Activated CD8-positive, alpha-beta memory T cell treated with anti-CD3 and anti-CD28 coated beads, Interleukin-2, amount 10 ng/mL, durations not matched to agents 7 days and 5 days (primary cell): ENCODE measurements at regions not wholly inside any gene's neighbourhood (a gene's known extent, or its start where the extent isn't known, plus 50 kb on each side); places are given as distances from the start of the nearest gene placed in this dataset.

Source experiments
- ATAC-seq: fragments of 150-1000 bp; cut with Tn5 transposase; one replicate; pipeline ENCODE4 v1.10.0; 2021; ENCODE audit warnings: moderate library complexity
- CTCF ChIA-PET: fragments of 350-600 bp; sonication (Branson Sonifier 250); formaldehyde crosslinking; loops from one replicate; lab custom pipeline; 2021; ENCODE audit warnings: antibody characterized with exemption; lab: Charles Lee
- DNase-seq: peaks from one replicate; pipeline ENCODE4 v3.0.0-alpha.2; 2020
- H3K27ac Mint-ChIP-seq: one replicate; pipeline ENCODE4 v1.8.0; 2021; ENCODE audit warnings: mild to moderate bottlenecking, mixed read lengths
- H3K27me3 Mint-ChIP-seq: one replicate; pipeline ENCODE4 v1.8.0; 2021; ENCODE audit warnings: mixed read lengths
- H3K36me3 Mint-ChIP-seq: one replicate; pipeline ENCODE4 v1.8.0; 2021; ENCODE audit warnings: mild to moderate bottlenecking, mixed read lengths
- H3K4me1 Mint-ChIP-seq: one replicate; pipeline ENCODE4 v1.8.0; 2021; ENCODE audit warnings: mixed read lengths
- H3K4me3 Mint-ChIP-seq: one replicate; pipeline ENCODE4 v1.8.0; 2021; ENCODE audit warnings: mild to moderate bottlenecking, moderate library complexity, mixed read lengths
- H3K9me3 Mint-ChIP-seq: one replicate; pipeline ENCODE4 v1.8.0; 2022; ENCODE audit warnings: low read depth, mixed read lengths

GRCh38 chr10:52623761-52624160 lies 148.8 kb downstream of the MBL2 start:
- Mint-ChIP-seq H3K27me3 (no peaks in the 10 kb centered on the region), H3K27ac (no peak overlapping the region), H3K9me3 (no peaks in the 10 kb centered on the region), H3K4me1 (no peaks in the 10 kb centered on the region), H3K4me3 (no peak overlapping the region), H3K36me3 (no peaks in the 10 kb centered on the region)
- no peak for ATAC-seq
- CTCF ChIA-PET, result no interaction called here
- DNase-seq, result no peak

GRCh38 chr10:52627279-52627678 lies 145.3 kb downstream of the MBL2 start:
- Mint-ChIP-seq H3K4me1 (no peaks in the 10 kb centered on the region), H3K36me3 (no peaks in the 10 kb centered on the region), H3K27ac (no peak overlapping the region), H3K27me3 (no peaks in the 10 kb centered on the region), H3K9me3 (peaks cover 2% of the 10 kb centered on the region), H3K4me3 (no peak overlapping the region)
- DNase-seq, result no peak
- CTCF ChIA-PET, result no interaction called here
- no peak for ATAC-seq

- no peak for DNase-seq
- Mint-ChIP-seq H3K27me3 (no peaks in the 10 kb centered on the region), H3K36me3 (no peaks in the 10 kb centered on the region), H3K9me3 (peaks cover 4% of the 10 kb centered on the region), H3K4me3 (no peak overlapping the region), H3K4me1 (no peaks in the 10 kb centered on the region), H3K27ac (no peak overlapping the region)
- ATAC-seq, result no peak
- CTCF ChIA-PET, result no interaction called here
These were observed 141.4 kb downstream of the MBL2 start for GRCh38 chr10:52631146-52631545.

GRCh38 chr10:52631648-52632047 lies 140.9 kb downstream of the MBL2 start:
- Mint-ChIP-seq H3K4me3 (no peak overlapping the region), H3K9me3 (peaks cover 4% of the 10 kb centered on the region), H3K27ac (no peak overlapping the region), H3K27me3 (no peaks in the 10 kb centered on the region), H3K36me3 (no peaks in the 10 kb centered on the region), H3K4me1 (no peaks in the 10 kb centered on the region)
- DNase-seq (no peak), ATAC-seq (no peak)
- CTCF ChIA-PET, result no interaction called here

- CTCF ChIA-PET, result no interaction called here
- Mint-ChIP-seq H3K4me1 (no peaks in the 10 kb centered on the region), H3K27ac (no peak overlapping the region), H3K4me3 (no peak overlapping the region), H3K9me3 (peaks cover 4% of the 10 kb centered on the region), H3K27me3 (no peaks in the 10 kb centered on the region), H3K36me3 (no peaks in the 10 kb centered on the region)
- DNase-seq, result no peak
- no peak for ATAC-seq
These were observed 140.0 kb downstream of the MBL2 start for GRCh38 chr10:52632591-52632990.

- Mint-ChIP-seq H3K9me3 (peaks cover 4% of the 10 kb centered on the region), H3K36me3 (no peaks in the 10 kb centered on the region), H3K27ac (no peak overlapping the region), H3K4me3 (no peak overlapping the region), H3K4me1 (no peaks in the 10 kb centered on the region), H3K27me3 (no peaks in the 10 kb centered on the region)
- DNase-seq (no peak), ATAC-seq (no peak)
- CTCF ChIA-PET, result no interaction called here
These were observed 139.3 kb downstream of the MBL2 start for GRCh38 chr10:52633266-52633665.

- H3K9me3 Mint-ChIP-seq, result peaks cover 2% of the 10 kb centered on the region
These were observed 136.9 kb downstream of the MBL2 start for GRCh38 chr10:52635651-52636050.

DNA sequence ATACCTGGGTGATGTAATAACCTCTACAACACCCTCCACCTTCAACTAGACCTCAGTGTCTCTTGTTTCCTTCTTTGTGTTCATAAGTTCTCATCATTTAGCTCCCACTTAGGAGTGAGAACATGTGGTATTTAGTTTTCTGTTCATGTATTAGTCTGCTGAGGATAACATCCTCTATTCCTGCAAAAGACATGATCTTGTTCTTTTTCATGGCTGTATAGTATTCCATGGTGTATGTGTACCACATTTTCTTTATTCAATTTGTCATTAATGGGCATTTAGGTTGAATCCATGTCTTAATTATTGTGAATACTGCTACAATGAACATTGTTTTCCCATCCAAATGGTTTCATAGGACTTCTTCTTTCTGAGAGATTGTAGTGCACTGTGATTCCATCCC lies 135.7 kb downstream of the MBL2 start:
- Mint-ChIP-seq H3K9me3 (peaks cover 2% of the 10 kb centered on the region), H3K36me3 (no peaks in the 10 kb centered on the region), H3K27me3 (no peaks in the 10 kb centered on the region), H3K4me3 (no peak overlapping the region), H3K4me1 (no peaks in the 10 kb centered on the region), H3K27ac (no peak overlapping the region)
- CTCF ChIA-PET, result no interaction called here
- ATAC-seq (no peak), DNase-seq (no peak)

More at GRCh38 chr10:52635651-52636050, 136.9 kb downstream of the MBL2 start:
- H3K4me3 Mint-ChIP-seq, result no peak overlapping the region
- H3K4me1 Mint-ChIP-seq, result no peaks in the 10 kb centered on the region
- no peaks in the 10 kb centered on the region for H3K36me3 Mint-ChIP-seq
- H3K27ac Mint-ChIP-seq, result no peak overlapping the region
- CTCF ChIA-PET, result no interaction called here
- H3K27me3 Mint-ChIP-seq, result no peaks in the 10 kb centered on the region
- no peak for DNase-seq
- no peak for ATAC-seq

GRCh38 chr10:52637592-52637991 lies 135.0 kb downstream of the MBL2 start:
- CTCF ChIA-PET, result no interaction called here
- ATAC-seq (no peak), DNase-seq (no peak)
- Mint-ChIP-seq H3K9me3 (peaks cover 2% of the 10 kb centered on the region), H3K36me3 (no peaks in the 10 kb centered on the region), H3K4me1 (no peaks in the 10 kb centered on the region), H3K4me3 (no peak overlapping the region), H3K27me3 (no peaks in the 10 kb centered on the region), H3K27ac (no peak overlapping the region)

- no peaks in the 10 kb centered on the region for H3K36me3 Mint-ChIP-seq
- DNase-seq (no peak), ATAC-seq (no peak)
- no peaks in the 10 kb centered on the region for H3K27me3 Mint-ChIP-seq
- no peak overlapping the region for H3K27ac Mint-ChIP-seq
- H3K9me3 Mint-ChIP-seq, result no peaks in the 10 kb centered on the region
- CTCF ChIA-PET, result no interaction called here
- H3K4me3 Mint-ChIP-seq, result no peak overlapping the region
- H3K4me1 Mint-ChIP-seq, result no peaks in the 10 kb centered on the region
These were observed 132.9 kb downstream of the MBL2 start for GRCh38 chr10:52639652-52640051.

DNA sequence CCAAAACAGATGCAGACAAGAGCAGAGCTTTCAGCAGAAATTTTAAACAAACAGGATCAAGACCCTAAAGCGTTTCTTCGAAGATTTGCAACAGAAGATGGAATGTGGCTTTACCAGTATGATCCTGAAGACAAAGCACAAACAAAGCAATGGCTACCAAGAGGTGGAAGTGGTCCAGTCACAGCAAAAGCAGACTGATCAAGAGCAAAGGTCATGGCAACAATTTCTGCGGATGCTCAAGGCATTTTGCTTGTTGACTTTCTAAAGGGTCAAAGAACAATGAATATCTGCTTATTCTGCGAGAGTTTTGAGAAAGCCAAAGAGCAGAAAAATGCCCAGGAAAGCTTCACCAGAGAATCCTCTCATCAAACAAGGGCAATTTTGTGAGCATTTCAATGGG lies 130.4 kb downstream of the MBL2 start:
- DNase-seq, result no peak
- Mint-ChIP-seq H3K27me3 (no peaks in the 10 kb centered on the region), H3K27ac (no peak overlapping the region), H3K9me3 (no peaks in the 10 kb centered on the region), H3K36me3 (no peaks in the 10 kb centered on the region), H3K4me3 (no peak overlapping the region), H3K4me1 (no peaks in the 10 kb centered on the region)
- ATAC-seq, result no peak
- CTCF ChIA-PET, result no interaction called here

DNA sequence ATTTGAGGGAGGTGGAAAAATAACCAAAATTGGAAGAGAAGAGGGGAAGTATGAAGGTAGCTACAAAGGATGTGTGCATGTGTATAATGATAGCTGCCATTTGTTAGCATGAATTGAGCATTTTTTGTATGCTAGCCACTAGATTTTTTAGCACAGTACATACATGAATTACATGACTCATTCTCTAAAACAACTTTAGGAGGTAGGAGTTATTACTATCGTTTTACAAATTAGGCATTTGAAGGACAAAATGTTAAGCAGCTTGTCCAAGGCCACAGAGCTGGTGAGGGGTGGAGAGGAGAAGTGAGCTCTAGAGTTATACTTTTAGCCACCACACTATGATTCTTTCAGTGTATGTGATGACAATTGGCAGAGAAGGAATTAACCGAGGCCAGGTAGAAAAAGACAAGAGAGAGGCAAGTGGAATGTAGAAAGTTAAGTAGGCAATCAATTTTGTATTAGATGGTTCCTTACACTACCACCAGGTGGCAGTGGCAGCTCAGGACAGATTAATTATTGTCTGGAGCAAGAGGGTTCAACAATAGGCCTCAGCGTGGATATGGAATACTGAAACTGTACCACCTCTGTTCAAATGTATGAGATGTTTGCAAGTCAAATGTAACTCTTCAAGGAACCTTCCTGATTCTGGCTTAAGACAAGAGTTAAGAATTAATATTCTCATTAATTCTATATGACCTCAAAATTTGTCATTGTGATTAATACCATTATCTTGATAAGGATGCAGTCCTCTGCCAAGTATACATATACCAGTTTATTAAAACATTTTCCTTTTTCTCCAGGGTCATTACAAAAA lies 128.0 kb downstream of the MBL2 start:
- ATAC-seq (no peak), DNase-seq (no peak)
- Mint-ChIP-seq H3K4me1 (no peaks in the 10 kb centered on the region), H3K27me3 (no peaks in the 10 kb centered on the region), H3K4me3 (no peak overlapping the region), H3K9me3 (no peaks in the 10 kb centered on the region), H3K36me3 (no peaks in the 10 kb centered on the region), H3K27ac (no peak overlapping the region)
- CTCF ChIA-PET, result no interaction called here

DNA sequence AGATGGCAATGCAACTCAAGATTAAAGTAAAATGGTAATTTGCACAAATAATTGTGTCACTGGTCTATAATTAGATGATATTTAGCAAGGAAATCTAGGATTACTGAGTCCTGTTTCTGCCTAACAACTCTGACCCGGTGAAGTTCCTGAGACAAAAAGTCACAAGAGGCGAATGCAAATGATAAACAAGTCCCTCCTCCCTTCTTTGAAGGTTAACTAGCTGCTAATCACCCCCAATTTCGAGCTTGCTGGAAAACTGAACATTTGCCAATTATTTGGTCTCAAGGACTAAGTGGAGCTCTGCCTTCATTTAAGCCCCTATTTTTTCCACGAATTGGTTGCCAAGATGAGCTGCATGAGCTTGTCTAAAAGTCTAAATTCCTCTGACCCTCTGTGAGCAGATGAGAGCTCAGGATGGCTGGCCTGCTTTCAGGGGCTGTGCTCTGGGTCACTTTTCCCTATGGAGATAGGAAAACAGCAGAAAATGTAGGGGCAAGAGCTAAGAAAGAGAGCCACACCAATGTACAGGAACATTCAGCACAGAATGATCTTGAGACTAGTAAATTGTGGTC lies 127.3 kb downstream of the MBL2 start:
- DNase-seq (no peak), ATAC-seq (no peak)
- H3K9me3 Mint-ChIP-seq, result no peaks in the 10 kb centered on the region
- H3K27me3 Mint-ChIP-seq, result no peaks in the 10 kb centered on the region
- H3K36me3 Mint-ChIP-seq, result no peaks in the 10 kb centered on the region
- H3K4me3 Mint-ChIP-seq, result no peak overlapping the region
- CTCF ChIA-PET, result interaction anchor here (0.8 to 0.9 kb wide), 2 partner anchors 85 to 134 kb away, joined by 3 read pairs; no protein-coding TSS in a partner anchor
- H3K27ac Mint-ChIP-seq, result no peak overlapping the region
- H3K4me1 Mint-ChIP-seq, result no peaks in the 10 kb centered on the region

DNA sequence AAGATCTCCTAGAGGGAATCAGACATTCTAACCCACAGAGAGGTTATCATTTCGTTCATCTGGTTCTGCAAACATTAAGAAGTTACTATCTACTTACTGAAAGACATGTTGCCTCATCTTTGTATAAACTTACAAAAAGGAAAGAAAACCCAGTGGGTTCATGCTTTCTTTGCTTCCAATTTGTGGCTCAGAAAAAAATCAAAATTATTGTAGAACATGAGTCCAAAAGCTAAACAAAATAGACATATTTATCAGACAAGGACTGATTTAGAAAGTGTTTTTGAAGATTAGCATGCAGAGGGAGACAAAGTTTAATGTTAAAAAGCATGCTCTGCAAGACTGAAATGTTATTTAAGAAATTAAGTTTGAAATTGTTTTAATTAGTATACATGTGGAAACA lies 123.1 kb downstream of the MBL2 start:
- CTCF ChIA-PET, result no interaction called here
- no peak for ATAC-seq
- Mint-ChIP-seq H3K4me3 (no peak overlapping the region), H3K27me3 (no peaks in the 10 kb centered on the region), H3K27ac (no peak overlapping the region), H3K4me1 (no peaks in the 10 kb centered on the region), H3K9me3 (no peaks in the 10 kb centered on the region), H3K36me3 (no peaks in the 10 kb centered on the region)
- no peak for DNase-seq
